SIG-M5 treated with dmso at 0.1 percent for 504 hours (cell line): ENCODE measurements at regions not wholly inside any gene's neighbourhood (a gene's known extent, or its start where the extent isn't known, plus 50 kb on each side); places are given as distances from the start of the nearest gene placed in this dataset.

Experiments
- DNase-seq: peaks from one replicate; lab custom pipeline; 2025; ENCODE audit not compliant: unreplicated experiment; lab: John Stamatoyannopoulos, UW

- DNase-seq, result peak; percentile 18
Observed at GRCh38 chr18:22332590-22332989, 85.1 kb downstream of the CTAGE1 start.

- DNase-seq, result no peak
Observed at GRCh38 chr18:22330508-22330907, 87.2 kb downstream of the CTAGE1 start.

GRCh38 chr18:22325396-22325795, 92.3 kb downstream of the CTAGE1 start:
- DNase-seq, result no peak

GRCh38 chr18:22324191-22325131, 93.3 kb downstream of the CTAGE1 start:
- DNase-seq, result peak; percentile 35

GRCh38 chr18:22322243-22322691, 95.4 kb downstream of the CTAGE1 start:
- no peak for DNase-seq

GRCh38 chr18:22320771-22321170, 96.9 kb downstream of the CTAGE1 start:
- DNase-seq, result peak; percentile 41

GRCh38 chr18:22320155-22320554, 97.6 kb downstream of the CTAGE1 start:
- DNase-seq, result no peak

- peak; percentile 38 for DNase-seq
Observed at GRCh38 chr18:22318745-22319407, 98.8 kb downstream of the CTAGE1 start.

GRCh38 chr18:22314420-22314819, 103.3 kb downstream of the CTAGE1 start:
- no peak for DNase-seq

GRCh38 chr18:22314001-22314400, 103.7 kb downstream of the CTAGE1 start:
- DNase-seq, result no peak

- DNase-seq, result no peak
Observed at GRCh38 chr18:22311301-22311700, 106.4 kb downstream of the CTAGE1 start.

- no peak for DNase-seq
Observed at GRCh38 chr18:22309191-22309590, 108.5 kb downstream of the CTAGE1 start.

GRCh38 chr18:22307528-22307927, 110.2 kb downstream of the CTAGE1 start:
- DNase-seq, result peak; percentile 73

- no peak for DNase-seq
Observed at GRCh38 chr18:22303927-22304326, 113.8 kb downstream of the CTAGE1 start.

GRCh38 chr18:22302144-22302543, 115.6 kb downstream of the CTAGE1 start:
- DNase-seq, result peak; percentile 86

GRCh38 chr18:22300665-22301636, 116.8 kb downstream of the CTAGE1 start:
- peak; percentile 24 for DNase-seq

- DNase-seq, result no peak
Observed at GRCh38 chr18:22297008-22297407, 120.7 kb downstream of the CTAGE1 start.

- peak; percentile 22 for DNase-seq
Observed at GRCh38 chr18:22296304-22296703, 121.4 kb downstream of the CTAGE1 start.

- DNase-seq, result peak; percentile 16
Observed at GRCh38 chr18:22293417-22293816, 124.0 kb downstream of the GATA6 start.

- no peak for DNase-seq
Observed at GRCh38 chr18:22290004-22290403, 120.6 kb downstream of the GATA6 start.

- DNase-seq, result peak; percentile 56
Observed at GRCh38 chr18:22286585-22286984, 117.2 kb downstream of the GATA6 start.
